CD14-positive monocyte (primary cell): ENCODE measurements at regions not wholly inside any gene's neighbourhood (a gene's known extent, or its start where the extent isn't known, plus 50 kb on each side); places are given as distances from the start of the nearest gene placed in this dataset.

Source experiments
- DNase-seq, 3 donors: peaks; one replicate each; pipeline ENCODE4 v3.0.0-alpha.2; 2011 to 2022
- H2AFZ ChIP-seq: 2 replicates; pipeline ENCODE4 v1.6.0; 2012; ENCODE audit warnings: mild to moderate bottlenecking, low read depth, low read length, inconsistent platforms; ENCODE audit not compliant: insufficient read depth, poor library complexity, severe bottlenecking
- H3K27ac ChIP-seq, 2 donors: 1 replicate in 1 of 2; 2 replicates in 1 of 2; pipeline ENCODE4 v1.5.1; 2012 to 2013; ENCODE audit warnings: low read length in 2 of 2, control low read depth in 1 of 2, inconsistent platforms in 1 of 2, low read depth in 1 of 2, mild to moderate bottlenecking in 1 of 2
- H3K27me3 ChIP-seq, 2 donors: one replicate each; pipeline versions ENCODE4 v1.6.0 to v1.6.1; 2011 to 2013; ENCODE audit warnings: low read length in 2 of 2; ENCODE audit not compliant: control insufficient read depth in 2 of 2, insufficient read depth in 2 of 2
- H3K36me3 ChIP-seq, 2 donors: replicated peaks in 1 of 2; 1 replicate in 1 of 2; 2 replicates in 1 of 2; pipeline versions ENCODE4 v1.5.1 to v1.6.1; 2012 to 2013; ENCODE audit warnings: low read length in 2 of 2, control low read depth in 1 of 2, inconsistent platforms in 1 of 2, mild to moderate bottlenecking in 1 of 2; ENCODE audit not compliant: insufficient read depth in 2 of 2, control insufficient read depth in 1 of 2
- H3K4me1 ChIP-seq, 2 donors: 1 replicate in 1 of 2; 2 replicates in 1 of 2; pipeline versions ENCODE4 v1.5.1 to v1.6.1; 2012 to 2013; ENCODE audit warnings: low read length in 2 of 2, control low read depth in 1 of 2, inconsistent platforms in 1 of 2, mild to moderate bottlenecking in 1 of 2, moderate library complexity in 1 of 2; ENCODE audit not compliant: insufficient read depth in 2 of 2, control insufficient read depth in 1 of 2
- H3K4me2 ChIP-seq: replicated peaks from 2 replicates; pipeline ENCODE3; 2012; ENCODE audit warnings: low read length, moderate library complexity, mild to moderate bottlenecking; ENCODE audit not compliant: poor library complexity, severe bottlenecking; ENCODE audit errors: extremely low read depth
- H3K4me3 ChIP-seq, 3 experiments: fragments of 200-600 bp in 1 of 3; sonication (generic) in 1 of 3; replicated peaks in 1 of 3; 1 replicate in 2 of 3; 2 replicates in 1 of 3; pipeline ENCODE4 v1.5.1; 2011 to 2013; ENCODE audit warnings: low read length in 3 of 3, mild to moderate bottlenecking in 3 of 3, control low read depth in 2 of 3, low read depth in 2 of 3, inconsistent platforms in 1 of 3, moderate library complexity in 1 of 3
- H3K79me2 ChIP-seq: 2 replicates; pipeline ENCODE4 v1.6.0; 2012; ENCODE audit warnings: mild to moderate bottlenecking, control low read depth, inconsistent platforms, low read length, moderate library complexity; ENCODE audit not compliant: insufficient read depth
- H3K9ac ChIP-seq: 2 replicates; pipeline ENCODE4 v1.6.0; 2017; ENCODE audit warnings: low read length, mild to moderate bottlenecking; ENCODE audit not compliant: insufficient read depth, poor library complexity, severe bottlenecking
- H3K9me3 ChIP-seq, 2 donors: replicated peaks in 1 of 2; 1 replicate in 1 of 2; 2 replicates in 1 of 2; pipeline versions ENCODE4 v1.5.1 to v1.6.1; 2012 to 2013; ENCODE audit warnings: low read length in 2 of 2, control low read depth in 1 of 2; ENCODE audit not compliant: control insufficient read depth in 1 of 2, insufficient read depth in 1 of 2
- H4K20me1 ChIP-seq: 2 replicates; pipeline ENCODE4 v1.6.0; 2012; ENCODE audit warnings: mild to moderate bottlenecking, low read length, control low read depth, moderate library complexity; ENCODE audit not compliant: insufficient read depth
- H3K27ac Mint-ChIP-seq, 7 donors: one replicate each; pipeline ENCODE4 v1.8.0; 2020; ENCODE audit warnings: mild to moderate bottlenecking in 7 of 7, mixed read lengths in 7 of 7, moderate library complexity in 6 of 7, inconsistent platforms in 2 of 7
- H3K27me3 Mint-ChIP-seq, 3 donors: one replicate each; pipeline ENCODE4 v1.8.0; 2021 to 2022; ENCODE audit warnings: low read depth in 3 of 3, mild to moderate bottlenecking in 3 of 3, mixed read lengths in 3 of 3, moderate library complexity in 3 of 3, inconsistent platforms in 1 of 3
- H3K36me3 Mint-ChIP-seq, 2 donors: one replicate each; pipeline ENCODE4 v1.8.0; 2020; ENCODE audit warnings: mixed read lengths in 2 of 2, inconsistent platforms in 1 of 2, mild to moderate bottlenecking in 1 of 2
- H3K4me1 Mint-ChIP-seq: one replicate; pipeline ENCODE4 v1.8.0; 2020; ENCODE audit warnings: mild to moderate bottlenecking, mixed read lengths
- H3K4me3 Mint-ChIP-seq, 2 donors: one replicate each; pipeline ENCODE4 v1.8.0; 2020; ENCODE audit warnings: mild to moderate bottlenecking in 2 of 2, mixed read lengths in 2 of 2, moderate library complexity in 1 of 2
- H3K9me3 Mint-ChIP-seq, 7 donors: one replicate each; pipeline ENCODE4 v1.8.0; 2020 to 2022; ENCODE audit warnings: mixed read lengths in 7 of 7, mild to moderate bottlenecking in 6 of 7, moderate library complexity in 6 of 7, inconsistent platforms in 2 of 7
- CTCF ChIP-seq: fragments of 200-600 bp; IDR thresholded peaks from one replicate; pipeline ENCODE4 v1.8.0; 2022; ENCODE audit warnings: antibody characterized with exemption, mild to moderate bottlenecking
- WGBS: methylation state at CpG from one replicate; pipeline ENCODE4 v1.1.5; 2013; ENCODE audit warnings: missing lambda C conversion rate; ENCODE audit not compliant: insufficient coverage; 5-methylcytosine and 5-hydroxymethylcytosine counted together
- intact Hi-C, 2 donors: fragments of 100-400 bp; cut with micrococcal nuclease; formaldehyde crosslinking; loops; one replicate each; pipeline versions ENCODE4 v1.15.0 to v1.15.1; 2023

GRCh38 chr19:28332351-28332750 is 880.6 kb downstream of the UQCRFS1 start:
- H4K20me1 ChIP-seq: no peaks in the 10 kb centered on the region
- no peaks in the 10 kb centered on the region for H3K9me3 ChIP-seq
- WGBS: no CpG with 5 or more reads among the region's 3 CpGs
- H3K27me3 ChIP-seq: no peaks in the 10 kb centered on the region
- peaks cover 0 to 4% (median 0%) of the 10 kb centered on the region in 3 donors for H3K27me3 Mint-ChIP-seq
- no peak overlapping the region for H2AFZ ChIP-seq
- H3K4me3 ChIP-seq: no peak overlapping the region
- no peak overlapping the region for H3K27ac ChIP-seq
- intact Hi-C loops: no loop called here
- H3K4me2 ChIP-seq: no peak overlapping the region
- H3K4me1 Mint-ChIP-seq: no peaks in the 10 kb centered on the region
- no peak overlapping the region for H3K9ac ChIP-seq
- no peak for DNase-seq
- H3K9me3 Mint-ChIP-seq: peaks cover 2 to 7% (median 5%) of the 10 kb centered on the region in 7 donors
- TF ChIP-seq CTCF: no peak
- no peak overlapping the region for H3K4me3 Mint-ChIP-seq
- H3K36me3 ChIP-seq: no peaks in the 10 kb centered on the region
- no peaks in the 10 kb centered on the region for H3K36me3 Mint-ChIP-seq
- H3K27ac Mint-ChIP-seq: no peak overlapping the region
- no peaks in the 10 kb centered on the region for H3K4me1 ChIP-seq
- H3K79me2 ChIP-seq: no peaks in the 10 kb centered on the region

- WGBS: 56% methylated on average over 1 of the region's 7 CpGs
- H3K4me1 Mint-ChIP-seq: no peaks in the 10 kb centered on the region
- no peak for TF ChIP-seq CTCF
Observed at GRCh38 chr19:28331596-28331995, 881.4 kb downstream of the UQCRFS1 start.

More at GRCh38 chr19:28331596-28331995, 881.4 kb downstream of the UQCRFS1 start:
- H2AFZ ChIP-seq: no peak overlapping the region
- H3K36me3 ChIP-seq: no peaks in the 10 kb centered on the region
- Mint-ChIP-seq H3K36me3 (no peaks in the 10 kb centered on the region), H3K27me3 (peaks cover 0 to 4% (median 0%) of the 10 kb centered on the region in 3 donors), H3K27ac (no peak overlapping the region), H3K9me3 (peaks cover 2 to 7% (median 5%) of the 10 kb centered on the region in 7 donors), H3K4me3 (no peak overlapping the region)
- no peak overlapping the region for H3K4me2 ChIP-seq
- H3K27me3 ChIP-seq: no peaks in the 10 kb centered on the region
- H3K27ac ChIP-seq: no peak overlapping the region
- intact Hi-C loops: no loop called here
- H3K4me3 ChIP-seq: no peak overlapping the region
- no peaks in the 10 kb centered on the region for H3K4me1 ChIP-seq
- no peaks in the 10 kb centered on the region for H3K9me3 ChIP-seq
- DNase-seq: no peak
- H4K20me1 ChIP-seq: no peaks in the 10 kb centered on the region
- no peaks in the 10 kb centered on the region for H3K79me2 ChIP-seq
- no peak overlapping the region for H3K9ac ChIP-seq
